Right lobe of liver (tissue), 6 donors: ENCODE measurements at regions not wholly inside any gene's neighbourhood (a gene's known extent, or its start where the extent isn't known, plus 50 kb on each side); places are given as distances from the start of the nearest gene placed in this dataset.
A peak's percentile ranks its signal among the peaks of the same experiment; 100 is the strongest.
"Not testable (repeated sequence)": the region's sequence is repeated elsewhere in the genome, so short reads cannot be mapped to it uniquely, and the experiment has no call there.

Experiments used
- ATAC-seq, 4 donors: fragments of 200-7000 bp; cut with Tn5 transposase; one replicate each; pipeline ENCODE4 v1.9.1; 2020; ENCODE audit warnings: mild to moderate bottlenecking in 4 of 4, moderate library complexity in 4 of 4
- DNase-seq, 3 donors: peaks; one replicate each; pipeline ENCODE4 v3.0.0-alpha.2; 2020
- H3K27ac ChIP-seq, 3 donors: fragments of 200-600 bp; one replicate each; pipeline ENCODE4 v1.8.0; 2022
- H3K27me3 ChIP-seq, 2 donors: fragments of 200-600 bp; one replicate each; pipeline ENCODE4 v1.8.0; 2022
- H3K36me3 ChIP-seq, 4 donors: fragments of 200-600 bp; sonication (generic) in 1 of 4; one replicate each; pipeline versions ENCODE4 v1.5.1 to v1.8.0; 2017 to 2022; ENCODE audit warnings: control low read depth in 1 of 4
- H3K4me1 ChIP-seq, 4 donors: fragments of 200-600 bp; sonication (generic) in 1 of 4; one replicate each; pipeline versions ENCODE4 v1.5.1 to v1.8.0; 2017 to 2022; ENCODE audit warnings: control low read depth in 1 of 4
- H3K4me3 ChIP-seq, 3 donors: fragments of 200-600 bp; one replicate each; pipeline ENCODE4 v1.8.0; 2022
- H3K9me3 ChIP-seq, 4 donors: fragments of 200-600 bp; sonication (generic) in 1 of 4; one replicate each; pipeline versions ENCODE4 v1.5.1 to v1.8.0; 2017 to 2022; ENCODE audit warnings: control low read depth in 1 of 4
- CTCF ChIP-seq, 4 donors: fragments of 200-600 bp in 3 of 4; fragments of 450-650 bp in 1 of 4; IDR thresholded peaks; one replicate each; pipeline versions ENCODE4 v1.5.1 to v1.8.0; 2016 to 2022; ENCODE audit warnings: antibody characterized with exemption in 4 of 4, mild to moderate bottlenecking in 2 of 4
- POLR2A ChIP-seq: fragments of 450-650 bp; IDR thresholded peaks from one replicate; pipeline ENCODE4 v1.6.1; 2017; ENCODE audit warnings: antibody characterized with exemption, mild to moderate bottlenecking
- WGBS: methylation state at CpG from one replicate; pipeline ENCODE4 v1.1.6; 2018; ENCODE audit warnings: low coverage, low lambda C conversion rate; ENCODE audit not compliant: insufficient coverage; ENCODE audit errors: missing lambda C conversion rate; 5-methylcytosine and 5-hydroxymethylcytosine counted together
- intact Hi-C, 2 donors: fragments of 100-400 bp; cut with DNase I; formaldehyde crosslinking; loops; one replicate each; pipeline versions ENCODE4 v1.11.2 to v1.14.1; 2022
- donor health status: DM: no; HTN: yes; CAD: no.
- donor health status: DM: no; HTN: no; CAD: no.
- donor health status: DM: no; HTN: no; CAD: no.
- donor health status: DM: no; HTN: yes; CAD: no.
- donor health status: DM: no; HTN: yes; CAD: no.

- Histone ChIP-seq H3K27me3 (no peaks in the 10 kb centered on the region), H3K9me3 (no peaks in the 10 kb centered on the region), H3K36me3 (no peaks in the 10 kb centered on the region), H3K27ac (no peak overlapping the region), H3K4me3 (no peak overlapping the region), H3K4me1 (no peaks in the 10 kb centered on the region)
- intact Hi-C loops = no loop called here
- DNase-seq (no peak), ATAC-seq (no peak)
- WGBS = 17% methylated on average over 1 of the region's 1 CpG
- TF ChIP-seq POLR2A (no peak), CTCF (IDR thresholded peaks at IDR 0.05) (no peak)
These were observed 641.7 kb downstream of the NR2F2 start for GRCh38 chr15:96972201-96972600.

- H3K4me1 ChIP-seq = no peaks in the 10 kb centered on the region
- no peaks in the 10 kb centered on the region for H3K9me3 ChIP-seq
- no peak for TF ChIP-seq POLR2A
- TF ChIP-seq CTCF (IDR thresholded peaks at IDR 0.05) = no peak
- intact Hi-C loops = no loop called here
- no peaks in the 10 kb centered on the region for H3K36me3 ChIP-seq
- DNase-seq (no peak), ATAC-seq (no peak)
- H3K27me3 ChIP-seq = no peaks in the 10 kb centered on the region
- H3K4me3 ChIP-seq = no peak overlapping the region
- no peak overlapping the region for H3K27ac ChIP-seq
These were observed 644.3 kb downstream of the NR2F2 start for GRCh38 chr15:96974761-96975160.

GRCh38 chr15:96977886-96978285 lies 647.4 kb downstream of the NR2F2 start:
- intact Hi-C loops = no loop called here
- H3K27me3 ChIP-seq = no peaks in the 10 kb centered on the region
- WGBS = 8% methylated on average over 2 of the region's 2 CpGs
- H3K36me3 ChIP-seq = no peaks in the 10 kb centered on the region
- no peak overlapping the region for H3K27ac ChIP-seq
- no peaks in the 10 kb centered on the region for H3K9me3 ChIP-seq
- DNase-seq (no peak), ATAC-seq (peak in 1 of 4 donors; percentile 22)
- no peaks in the 10 kb centered on the region for H3K4me1 ChIP-seq
- TF ChIP-seq POLR2A (no peak), CTCF (IDR thresholded peaks at IDR 0.05) (no peak)
- H3K4me3 ChIP-seq = no peak overlapping the region

DNA sequence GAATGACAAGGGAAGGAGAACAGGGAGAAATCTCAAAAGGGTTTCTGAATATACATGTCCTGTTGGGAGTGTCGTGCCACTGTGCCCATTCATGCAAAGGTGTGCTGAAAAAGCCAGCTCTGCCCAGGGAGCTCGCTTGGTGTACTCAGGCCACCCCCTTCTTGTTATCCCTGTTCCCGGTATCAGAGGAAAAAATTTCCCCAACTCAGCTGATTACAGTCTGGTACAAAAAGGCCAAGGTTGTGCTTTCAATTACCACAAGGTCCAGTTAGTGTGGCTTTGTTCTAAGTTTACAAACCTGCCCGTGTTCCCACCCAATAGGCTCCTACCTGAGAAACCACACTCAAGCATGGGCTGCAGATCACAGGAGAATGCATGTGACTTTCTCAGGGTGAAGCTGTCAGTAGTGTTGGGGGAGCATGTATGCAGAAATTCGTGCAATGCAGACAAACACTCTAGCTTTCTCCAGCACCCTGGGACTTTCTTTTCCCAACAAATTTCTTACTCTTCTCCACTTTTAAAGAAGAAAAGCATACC lies 648.5 kb downstream of the NR2F2 start:
- H3K27ac ChIP-seq = no peak overlapping the region
- no peaks in the 10 kb centered on the region for H3K4me1 ChIP-seq
- DNase-seq (no peak), ATAC-seq (no peak)
- WGBS = 44% methylated on average over 4 of the region's 5 CpGs
- H3K36me3 ChIP-seq = no peaks in the 10 kb centered on the region
- H3K4me3 ChIP-seq = no peak overlapping the region
- no peaks in the 10 kb centered on the region for H3K9me3 ChIP-seq
- intact Hi-C loops = no loop called here
- TF ChIP-seq CTCF (IDR thresholded peaks at IDR 0.05) = no peak
- H3K27me3 ChIP-seq = no peaks in the 10 kb centered on the region

DNA sequence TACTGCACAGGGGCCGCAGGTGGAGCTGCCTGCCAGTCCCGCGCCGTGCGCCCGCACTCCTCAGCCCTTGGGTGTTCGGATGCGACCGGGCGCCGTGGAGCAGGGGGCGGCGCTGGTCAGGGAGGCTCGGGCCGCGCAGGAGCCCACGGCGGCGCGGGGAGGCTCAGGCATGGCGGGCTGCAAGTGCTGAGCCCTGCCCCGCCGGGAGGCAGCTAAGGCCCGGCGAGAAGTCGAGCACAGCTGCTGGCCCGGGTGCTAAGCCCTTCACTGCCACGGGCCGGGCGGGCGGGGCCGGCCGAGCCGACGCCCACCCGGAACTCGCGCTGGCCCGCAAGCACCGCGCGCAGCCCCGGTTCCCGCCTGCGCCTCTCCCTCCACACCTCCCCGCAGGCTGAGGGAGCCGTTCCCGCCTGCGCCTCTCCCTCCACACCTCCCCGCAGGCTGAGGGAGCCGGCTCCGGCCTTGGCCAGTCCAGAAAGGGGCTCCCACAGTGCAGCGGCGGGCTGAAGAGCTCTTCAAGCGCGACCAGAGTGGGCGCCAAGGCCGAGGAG lies 653.7 kb downstream of the NR2F2 start:
- not testable (repeated sequence) for H3K9me3 ChIP-seq, H3K27ac ChIP-seq, H3K4me1 ChIP-seq, H3K36me3 ChIP-seq, H3K4me3 ChIP-seq, DNase-seq, H3K27me3 ChIP-seq, ATAC-seq
- intact Hi-C loops = loop anchor here in 1 of 2 donors (10.0 kb wide), 1 partner anchor 59 kb away; no protein-coding TSS in a partner anchor
- no CpG with 5 or more reads among the region's 58 CpGs for WGBS
